HepG2 (cell line): ENCODE measurements at regions not wholly inside any gene's neighbourhood (a gene's known extent, or its start where the extent isn't known, plus 50 kb on each side); places are given as distances from the start of the nearest gene placed in this dataset.

Source experiments
- EZH2 ChIP-seq: conservative IDR thresholded peaks from 2 replicates; pipeline ENCODE4 v1.6.1; 2012; ENCODE audit warnings: mild to moderate bottlenecking, low read depth, low read length, moderate library complexity
- FOXJ3 ChIP-seq: sonication (generic); formaldehyde crosslinking; IDR thresholded peaks from 2 replicates; pipeline ENCODE4 v1.4.0; 2020; ENCODE audit warnings: missing genetic modification reagents, mild to moderate bottlenecking, borderline replicate concordance
- MAFK ChIP-seq, 2 experiments: IDR thresholded peaks in 1 of 2; conservative IDR thresholded peaks in 1 of 2; 2 replicates each; pipeline ENCODE4 v1.6.1; 2011; ENCODE audit warnings: improper control_type of control experiment in 2 of 2, low read length in 2 of 2
- SPEN ChIP-seq: sonication (generic); formaldehyde crosslinking; IDR thresholded peaks from 2 replicates; pipeline ENCODE4 v1.5.1; 2020; ENCODE audit warnings: low read depth, mild to moderate bottlenecking, missing genetic modification reagents
- SRSF1 ChIP-seq: fragments of 200-400 bp; formaldehyde crosslinking; optimal IDR thresholded peaks from 2 replicates; pipeline ENCODE3; 2017; ENCODE audit warnings: mild to moderate bottlenecking, low read depth, low read length, moderate library complexity
- TAF1 ChIP-seq: sonication (generic); formaldehyde crosslinking; IDR thresholded peaks from 2 replicates; pipeline ENCODE4 v1.4.0; 2020; ENCODE audit warnings: missing genetic modification reagents
- TARDBP ChIP-seq: sonication (generic); formaldehyde crosslinking; IDR thresholded peaks from 2 replicates; pipeline ENCODE4 v1.8.0; 2022; ENCODE audit warnings: mild to moderate bottlenecking, missing genetic modification reagents
- ZNF234 ChIP-seq: sonication (generic); formaldehyde crosslinking; conservative IDR thresholded peaks from 2 replicates; pipeline ENCODE4 v1.5.1; 2020; ENCODE audit warnings: mild to moderate bottlenecking, missing genetic modification reagents
- ZNF598 ChIP-seq: sonication (generic); formaldehyde crosslinking; IDR thresholded peaks from 2 replicates; pipeline ENCODE4 v1.5.1; 2020; ENCODE audit warnings: mild to moderate bottlenecking, missing genetic modification reagents, borderline replicate concordance
- TF ChIP-seq, protein P1 (sequence below): sonication (generic); formaldehyde crosslinking; IDR thresholded peaks from 2 replicates; pipeline ENCODE4 v1.5.1; 2020; ENCODE audit warnings: missing genetic modification reagents, mild to moderate bottlenecking, borderline replicate concordance

- TF ChIP-seq TARDBP (CRISPR knock-in tag) (no peak), EZH2 (no peak), ZNF598 (CRISPR knock-in tag) (no peak), FOXJ3 (CRISPR knock-in tag) (no peak), MAFK (conservative IDR thresholded peaks at IDR 0.05 in 1 of 2, IDR thresholded peaks at IDR 0.05 in 1 of 2; ENCODE audit: low read length in 2 of 2) (no peak), SPEN (no peak), TAF1 (CRISPR knock-in tag) (no peak), ZNF234 (CRISPR knock-in tag) (no peak), SRSF1 (no peak)
- TF ChIP-seq, protein P1, sequence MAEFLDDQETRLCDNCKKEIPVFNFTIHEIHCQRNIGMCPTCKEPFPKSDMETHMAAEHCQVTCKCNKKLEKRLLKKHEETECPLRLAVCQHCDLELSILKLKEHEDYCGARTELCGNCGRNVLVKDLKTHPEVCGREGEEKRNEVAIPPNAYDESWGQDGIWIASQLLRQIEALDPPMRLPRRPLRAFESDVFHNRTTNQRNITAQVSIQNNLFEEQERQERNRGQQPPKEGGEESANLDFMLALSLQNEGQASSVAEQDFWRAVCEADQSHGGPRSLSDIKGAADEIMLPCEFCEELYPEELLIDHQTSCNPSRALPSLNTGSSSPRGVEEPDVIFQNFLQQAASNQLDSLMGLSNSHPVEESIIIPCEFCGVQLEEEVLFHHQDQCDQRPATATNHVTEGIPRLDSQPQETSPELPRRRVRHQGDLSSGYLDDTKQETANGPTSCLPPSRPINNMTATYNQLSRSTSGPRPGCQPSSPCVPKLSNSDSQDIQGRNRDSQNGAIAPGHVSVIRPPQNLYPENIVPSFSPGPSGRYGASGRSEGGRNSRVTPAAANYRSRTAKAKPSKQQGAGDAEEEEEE (CRISPR knock-in tag), result no peak
Measured at GRCh38 chr12:76644950-76645349, 85.4 kb upstream of the OSBPL8 start.
